ENCODE measurements at regions not wholly inside any gene's neighbourhood (a gene's known extent, or its start where the extent isn't known, plus 50 kb on each side); places are given as distances from the start of the nearest gene placed in this dataset.

GRCh38 chr7:92988941-92989545, 128.7 kb downstream of the SAMD9 start:
- Mint-ChIP-seq H3K27me3 (peaks cover 8% of the 10 kb centered on the region), H3K27ac (no peak overlapping the region), H3K36me3 (no peaks in the 10 kb centered on the region), H3K9me3 (no peaks in the 10 kb centered on the region), H3K4me3 (no peak overlapping the region), H3K4me1 (ENCODE audit: low read depth) (no peaks in the 10 kb centered on the region)
- ChIA-PET CTCF (no interaction called here), POLR2A (no interaction called here)
- intact Hi-C loops (cut with micrococcal nuclease): no loop called here
- DNase-seq: no peak

GRCh38 chr7:92988051-92988450, 129.7 kb downstream of the SAMD9 start:
- H3K4me3 Mint-ChIP-seq: no peak overlapping the region
- no peak for DNase-seq
- intact Hi-C loops (cut with micrococcal nuclease): no loop called here
- no peak overlapping the region for H3K27ac Mint-ChIP-seq
- ChIA-PET CTCF (no interaction called here), POLR2A (no interaction called here)
- H3K27me3 Mint-ChIP-seq: peaks cover 11% of the 10 kb centered on the region
- no peaks in the 10 kb centered on the region for H3K36me3 Mint-ChIP-seq
- H3K9me3 Mint-ChIP-seq: no peaks in the 10 kb centered on the region
- H3K4me1 Mint-ChIP-seq (ENCODE audit: low read depth): no peaks in the 10 kb centered on the region

- no peak overlapping the region for H3K4me3 Mint-ChIP-seq
- H3K4me1 Mint-ChIP-seq (ENCODE audit: low read depth): no peaks in the 10 kb centered on the region
- intact Hi-C loops (cut with micrococcal nuclease): no loop called here
- CTCF ChIA-PET: interaction anchor here (1.3 kb wide), 1 partner anchor 17 kb away, joined by 3 read pairs; no protein-coding TSS in a partner anchor
- H3K27ac Mint-ChIP-seq: no peak overlapping the region
- H3K36me3 Mint-ChIP-seq: no peaks in the 10 kb centered on the region
- POLR2A ChIA-PET: no interaction called here
- H3K27me3 Mint-ChIP-seq: peaks cover 11% of the 10 kb centered on the region
- H3K9me3 Mint-ChIP-seq: no peaks in the 10 kb centered on the region
- no peak for DNase-seq
These were observed 130.2 kb downstream of the SAMD9 start for GRCh38 chr7:92987538-92987937.

- no peak overlapping the region for H3K27ac Mint-ChIP-seq
- ChIA-PET POLR2A (no interaction called here), CTCF (interaction anchor here (1.3 kb wide), 1 partner anchor 17 kb away, joined by 3 read pairs; no protein-coding TSS in a partner anchor)
- no peaks in the 10 kb centered on the region for H3K9me3 Mint-ChIP-seq
- DNase-seq: no peak
- H3K4me3 Mint-ChIP-seq: no peak overlapping the region
- no peaks in the 10 kb centered on the region for H3K4me1 Mint-ChIP-seq (ENCODE audit: low read depth)
- no peaks in the 10 kb centered on the region for H3K36me3 Mint-ChIP-seq
- peaks cover 11% of the 10 kb centered on the region for H3K27me3 Mint-ChIP-seq
- intact Hi-C loops (cut with micrococcal nuclease): no loop called here
These were observed 130.7 kb downstream of the SAMD9 start for GRCh38 chr7:92987095-92987494.

GRCh38 chr7:92982928-92983327, 134.9 kb downstream of the SAMD9 start:
- no peaks in the 10 kb centered on the region for H3K36me3 Mint-ChIP-seq
- H3K4me1 Mint-ChIP-seq (ENCODE audit: low read depth): no peaks in the 10 kb centered on the region
- H3K27ac Mint-ChIP-seq: no peak overlapping the region
- ChIA-PET CTCF (no interaction called here), POLR2A (no interaction called here)
- no peak for DNase-seq
- peaks cover 12% of the 10 kb centered on the region for H3K9me3 Mint-ChIP-seq
- peaks cover 6% of the 10 kb centered on the region for H3K27me3 Mint-ChIP-seq
- intact Hi-C loops (cut with micrococcal nuclease): no loop called here
- H3K4me3 Mint-ChIP-seq: no peak overlapping the region

GRCh38 chr7:92976931-92977330, 140.6 kb upstream of the CDK6 start:
- Mint-ChIP-seq H3K36me3 (peaks cover 7% of the 10 kb centered on the region), H3K9me3 (peaks cover 32% of the 10 kb centered on the region), H3K4me1 (ENCODE audit: low read depth) (peaks cover 12% of the 10 kb centered on the region), H3K27me3 (peaks cover 1% of the 10 kb centered on the region), H3K4me3 (no peak overlapping the region), H3K27ac (no peak overlapping the region)
- no peak for DNase-seq
- ChIA-PET CTCF (no interaction called here), POLR2A (no interaction called here)
- intact Hi-C loops (cut with micrococcal nuclease): no loop called here

- DNase-seq: no peak
- POLR2A ChIA-PET: no interaction called here
- H3K27me3 Mint-ChIP-seq: no peaks in the 10 kb centered on the region
- no peak overlapping the region for H3K27ac Mint-ChIP-seq
- H3K9me3 Mint-ChIP-seq: peaks cover 28% of the 10 kb centered on the region
- no peak overlapping the region for H3K4me3 Mint-ChIP-seq
- H3K4me1 Mint-ChIP-seq (ENCODE audit: low read depth): peaks cover 19% of the 10 kb centered on the region
- H3K36me3 Mint-ChIP-seq: peaks cover 7% of the 10 kb centered on the region
- CTCF ChIA-PET: no interaction called here
- intact Hi-C loops (cut with micrococcal nuclease): loop anchor here (5.0 kb wide), 1 partner anchor 72 kb away; no protein-coding TSS in a partner anchor
These were observed 137.6 kb upstream of the CDK6 start for GRCh38 chr7:92973974-92974373.

GRCh38 chr7:92973293-92973731, 136.9 kb upstream of the CDK6 start:
- intact Hi-C loops (cut with micrococcal nuclease): loop anchor here (5.0 kb wide), 1 partner anchor 71 kb away; no protein-coding TSS in a partner anchor
- CTCF ChIA-PET: no interaction called here
- no peak overlapping the region for H3K4me3 Mint-ChIP-seq
- peaks cover 7% of the 10 kb centered on the region for H3K36me3 Mint-ChIP-seq
- no peak overlapping the region for H3K27ac Mint-ChIP-seq
- H3K9me3 Mint-ChIP-seq: peaks cover 21% of the 10 kb centered on the region
- POLR2A ChIA-PET: no interaction called here
- H3K27me3 Mint-ChIP-seq: no peaks in the 10 kb centered on the region
- DNase-seq: no peak
- peaks cover 24% of the 10 kb centered on the region for H3K4me1 Mint-ChIP-seq (ENCODE audit: low read depth)

GRCh38 chr7:92972441-92972840, 136.1 kb upstream of the CDK6 start:
- CTCF ChIA-PET: no interaction called here

GRCh38 chr7:92969061-92969460, 132.7 kb upstream of the CDK6 start:
- CTCF ChIA-PET: no interaction called here
- H3K4me3 Mint-ChIP-seq: no peak overlapping the region
- POLR2A ChIA-PET: no interaction called here
- H3K36me3 Mint-ChIP-seq: no peaks in the 10 kb centered on the region
- no peaks in the 10 kb centered on the region for H3K27me3 Mint-ChIP-seq
- no peak for DNase-seq
- intact Hi-C loops (cut with micrococcal nuclease): loop anchor here (2.0 kb wide), 1 partner anchor 14 kb away; no protein-coding TSS in a partner anchor
- peaks cover 22% of the 10 kb centered on the region for H3K4me1 Mint-ChIP-seq (ENCODE audit: low read depth)
- H3K27ac Mint-ChIP-seq: no peak overlapping the region
- no peaks in the 10 kb centered on the region for H3K9me3 Mint-ChIP-seq

More at GRCh38 chr7:92972441-92972840, 136.1 kb upstream of the CDK6 start:
- intact Hi-C loops (cut with micrococcal nuclease): loop anchor here (5.0 kb wide), 1 partner anchor 70 kb away; no protein-coding TSS in a partner anchor
- H3K9me3 Mint-ChIP-seq: peaks cover 16% of the 10 kb centered on the region
- POLR2A ChIA-PET: no interaction called here
- peaks cover 7% of the 10 kb centered on the region for H3K36me3 Mint-ChIP-seq
- H3K27me3 Mint-ChIP-seq: no peaks in the 10 kb centered on the region
- no peak overlapping the region for H3K27ac Mint-ChIP-seq
- DNase-seq: no peak
- peaks cover 24% of the 10 kb centered on the region for H3K4me1 Mint-ChIP-seq (ENCODE audit: low read depth)
- no peak overlapping the region for H3K4me3 Mint-ChIP-seq

- Mint-ChIP-seq H3K27ac (no peak overlapping the region), H3K27me3 (no peaks in the 10 kb centered on the region), H3K4me3 (no peak overlapping the region), H3K4me1 (ENCODE audit: low read depth) (peaks cover 17% of the 10 kb centered on the region), H3K36me3 (no peaks in the 10 kb centered on the region), H3K9me3 (no peaks in the 10 kb centered on the region)
- ChIA-PET POLR2A (no interaction called here), CTCF (no interaction called here)
- intact Hi-C loops (cut with micrococcal nuclease): loop anchor here (2.0 kb wide), 1 partner anchor 14 kb away; no protein-coding TSS in a partner anchor
- no peak for DNase-seq
These were observed 132.1 kb upstream of the CDK6 start for GRCh38 chr7:92968502-92968901.

- ChIA-PET CTCF (interaction anchor here (0.6 kb wide), 1 partner anchor 13 kb away, joined by 3 read pairs; no protein-coding TSS in a partner anchor), POLR2A (no interaction called here)
- DNase-seq: no peak
- intact Hi-C loops (cut with micrococcal nuclease): loop anchor here (2.0 kb wide), 1 partner anchor 60 kb away; no protein-coding TSS in a partner anchor
- peaks cover 12% of the 10 kb centered on the region for H3K4me1 Mint-ChIP-seq (ENCODE audit: low read depth)
- H3K27me3 Mint-ChIP-seq: no peaks in the 10 kb centered on the region
- no peak overlapping the region for H3K4me3 Mint-ChIP-seq
- H3K27ac Mint-ChIP-seq: no peak overlapping the region
- H3K36me3 Mint-ChIP-seq: no peaks in the 10 kb centered on the region
- no peaks in the 10 kb centered on the region for H3K9me3 Mint-ChIP-seq
These were observed 130.9 kb upstream of the CDK6 start for GRCh38 chr7:92967238-92967637.

GRCh38 chr7:92964141-92964540, 127.8 kb upstream of the CDK6 start:
- POLR2A ChIA-PET: interaction anchor here (1.6 kb wide), 1 partner anchor 10 kb away, joined by 3 read pairs; no protein-coding TSS in a partner anchor
- CTCF ChIA-PET: no interaction called here
- no peaks in the 10 kb centered on the region for H3K36me3 Mint-ChIP-seq

More at GRCh38 chr7:92964141-92964540, 127.8 kb upstream of the CDK6 start:
- DNase-seq: no peak
- no peak overlapping the region for H3K27ac Mint-ChIP-seq
- H3K4me3 Mint-ChIP-seq: no peak overlapping the region
- peaks cover 9% of the 10 kb centered on the region for H3K27me3 Mint-ChIP-seq
- peaks cover 7% of the 10 kb centered on the region for H3K4me1 Mint-ChIP-seq (ENCODE audit: low read depth)
- peaks cover 12% of the 10 kb centered on the region for H3K9me3 Mint-ChIP-seq
- intact Hi-C loops (cut with micrococcal nuclease): no loop called here
